ENCODE measurements at regions not wholly inside any gene's neighbourhood (a gene's known extent, or its start where the extent isn't known, plus 50 kb on each side); places are given as distances from the start of the nearest gene placed in this dataset.

DNA sequence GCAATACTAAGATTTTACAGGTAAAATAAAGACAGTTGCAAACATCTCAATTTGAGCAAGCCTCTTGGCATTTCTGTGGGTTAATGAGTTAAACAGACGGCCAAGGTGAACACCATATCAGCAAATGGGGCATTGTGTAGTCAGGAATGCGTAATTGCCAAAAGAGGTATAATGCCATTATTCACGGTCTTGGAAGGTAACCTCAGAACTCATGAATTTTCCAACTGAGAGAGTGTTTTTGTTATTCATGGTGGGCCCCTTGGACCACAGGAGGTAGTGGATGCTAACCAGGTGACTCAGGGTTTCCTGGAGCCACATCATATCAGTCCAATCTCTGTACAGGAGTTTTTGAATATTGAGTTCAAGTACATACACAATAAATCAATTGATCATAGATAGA lies 368.0 kb upstream of the TECRL start:
- no peak overlapping the region for H3K27ac ChIP-seq
- ChIA-PET POLR2A (ENCODE audit: low non-redundant PET) (no interaction called here), CTCF (no interaction called here)
- DNase-seq (ENCODE audit: low spot score) = no peak
- TF ChIP-seq, protein P1, sequence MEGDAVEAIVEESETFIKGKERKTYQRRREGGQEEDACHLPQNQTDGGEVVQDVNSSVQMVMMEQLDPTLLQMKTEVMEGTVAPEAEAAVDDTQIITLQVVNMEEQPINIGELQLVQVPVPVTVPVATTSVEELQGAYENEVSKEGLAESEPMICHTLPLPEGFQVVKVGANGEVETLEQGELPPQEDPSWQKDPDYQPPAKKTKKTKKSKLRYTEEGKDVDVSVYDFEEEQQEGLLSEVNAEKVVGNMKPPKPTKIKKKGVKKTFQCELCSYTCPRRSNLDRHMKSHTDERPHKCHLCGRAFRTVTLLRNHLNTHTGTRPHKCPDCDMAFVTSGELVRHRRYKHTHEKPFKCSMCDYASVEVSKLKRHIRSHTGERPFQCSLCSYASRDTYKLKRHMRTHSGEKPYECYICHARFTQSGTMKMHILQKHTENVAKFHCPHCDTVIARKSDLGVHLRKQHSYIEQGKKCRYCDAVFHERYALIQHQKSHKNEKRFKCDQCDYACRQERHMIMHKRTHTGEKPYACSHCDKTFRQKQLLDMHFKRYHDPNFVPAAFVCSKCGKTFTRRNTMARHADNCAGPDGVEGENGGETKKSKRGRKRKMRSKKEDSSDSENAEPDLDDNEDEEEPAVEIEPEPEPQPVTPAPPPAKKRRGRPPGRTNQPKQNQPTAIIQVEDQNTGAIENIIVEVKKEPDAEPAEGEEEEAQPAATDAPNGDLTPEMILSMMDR (conservative IDR thresholded peaks at IDR 0.05; ENCODE audit: low read depth) = no peak

DNA sequence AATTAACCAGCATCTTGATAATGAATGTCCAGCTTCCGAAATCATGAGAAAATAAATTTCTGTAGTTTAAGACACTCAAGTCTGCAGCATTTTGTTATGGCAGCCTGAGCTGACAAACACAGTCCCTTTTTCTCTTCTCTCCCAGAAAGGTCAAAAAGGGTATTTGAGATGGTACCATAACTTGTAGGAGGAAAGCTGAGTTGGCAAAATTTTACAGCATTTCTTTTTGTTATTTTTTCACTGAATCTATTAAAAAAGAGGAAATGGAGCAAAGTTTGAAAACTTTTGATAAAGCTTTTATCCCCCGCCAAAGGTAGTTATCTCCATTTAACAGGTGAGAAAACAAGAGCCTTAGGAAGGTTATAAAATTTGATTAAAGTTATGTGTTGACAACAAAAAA lies 367.6 kb upstream of the TECRL start:
- ChIA-PET CTCF (no interaction called here), POLR2A (ENCODE audit: low non-redundant PET) (no interaction called here)
- TF ChIP-seq, protein P1 (conservative IDR thresholded peaks at IDR 0.05; ENCODE audit: low read depth) = no peak
- no peak for DNase-seq (ENCODE audit: low spot score)
- H3K27ac ChIP-seq = no peak overlapping the region

DNA sequence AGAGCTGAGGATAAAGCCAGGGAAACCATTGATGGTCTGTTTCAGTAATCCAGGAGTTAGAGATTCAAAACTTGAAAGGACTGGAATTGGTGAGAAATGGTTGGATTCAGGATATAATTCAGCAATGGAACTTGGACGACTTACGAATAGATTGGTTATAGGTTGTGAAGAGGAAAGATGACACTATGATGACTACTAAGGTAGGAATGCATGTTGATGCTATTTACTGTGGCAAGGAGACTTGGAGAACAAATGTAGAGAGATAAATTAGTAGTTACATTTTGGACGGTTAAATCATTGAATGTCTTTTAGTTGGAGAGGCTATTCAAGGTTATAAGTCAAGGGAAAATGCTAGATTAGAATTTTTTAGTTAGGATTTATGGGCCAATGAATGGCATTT lies 365.4 kb upstream of the TECRL start:
- H3K27ac ChIP-seq = no peak overlapping the region
- CTCF ChIA-PET = no interaction called here
- TF ChIP-seq, protein P1 (conservative IDR thresholded peaks at IDR 0.05; ENCODE audit: low read depth) = no peak
- POLR2A ChIA-PET (ENCODE audit: low non-redundant PET) = no interaction called here
- DNase-seq (ENCODE audit: low spot score) = no peak

DNA sequence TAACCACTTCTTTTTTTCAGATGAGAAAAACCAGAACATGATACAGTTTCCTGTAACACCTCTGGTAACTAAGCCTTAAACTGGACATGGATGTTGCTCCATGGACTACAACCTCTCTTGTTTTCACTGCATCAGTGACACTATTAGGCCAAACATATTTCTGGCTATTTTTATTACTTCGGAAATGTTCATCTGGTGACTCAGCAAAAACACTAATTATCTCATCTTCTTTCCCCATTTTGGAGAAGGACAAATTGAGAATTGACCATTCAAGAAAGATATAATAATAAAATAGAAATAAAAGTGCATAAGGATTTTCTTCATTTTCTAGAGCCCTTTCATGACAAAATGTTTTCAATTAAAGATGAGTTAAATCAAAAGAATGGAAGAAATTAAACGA lies 361.9 kb upstream of the TECRL start:
- POLR2A ChIA-PET (ENCODE audit: low non-redundant PET) = no interaction called here
- CTCF ChIA-PET = interaction anchor here (0.7 kb wide), 1 partner anchor 1602 kb away, joined by 3 read pairs; no protein-coding TSS in a partner anchor
- no peak overlapping the region for H3K27ac ChIP-seq
- DNase-seq (ENCODE audit: low spot score) = no peak
- TF ChIP-seq, protein P1 (conservative IDR thresholded peaks at IDR 0.05; ENCODE audit: low read depth) = no peak

DNA sequence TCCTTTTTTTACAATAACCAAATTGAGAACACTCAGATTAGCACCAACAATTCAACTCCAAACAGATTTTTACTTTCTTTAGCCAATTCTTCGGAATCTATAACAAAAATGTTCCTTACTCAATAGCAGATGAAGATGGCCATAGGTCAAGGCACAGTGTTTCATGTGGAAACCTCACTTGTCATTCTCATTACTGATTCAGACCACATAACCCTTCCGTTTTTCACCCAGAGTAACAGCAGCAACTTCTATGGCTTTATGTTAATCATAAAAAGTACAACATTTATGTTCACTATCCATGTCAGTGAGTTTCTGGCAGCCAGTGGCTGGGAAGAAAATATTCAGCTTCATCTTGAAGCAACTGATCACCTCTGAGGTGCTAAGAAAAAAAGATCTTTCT lies 358.3 kb upstream of the TECRL start:
- POLR2A ChIA-PET (ENCODE audit: low non-redundant PET) = no interaction called here
- H3K27ac ChIP-seq = no peak overlapping the region
- TF ChIP-seq, protein P1 (conservative IDR thresholded peaks at IDR 0.05; ENCODE audit: low read depth) = no peak
- no peak for DNase-seq (ENCODE audit: low spot score)
- CTCF ChIA-PET = interaction anchor here (1.0 kb wide), 1 partner anchor 70 kb away, joined by 3 read pairs; no protein-coding TSS in a partner anchor

DNA sequence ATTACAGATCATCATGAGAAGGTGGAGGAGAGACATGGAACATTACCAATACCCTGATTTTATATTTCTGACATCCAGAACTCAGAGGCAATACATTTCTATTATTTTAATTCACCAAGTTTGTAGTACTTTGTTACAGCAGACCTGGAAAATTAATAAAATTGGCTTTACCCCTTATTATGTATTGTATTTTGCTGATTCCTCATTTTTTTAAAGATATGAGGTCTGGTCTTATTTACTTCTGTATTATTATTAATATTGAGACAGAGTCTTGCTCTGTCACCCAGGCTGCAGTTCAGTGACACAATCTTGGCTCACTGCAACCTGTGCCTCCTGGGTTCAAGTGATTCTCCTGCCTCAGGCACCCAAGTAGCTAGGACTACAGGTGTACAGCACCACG lies 357.3 kb upstream of the TECRL start:
- H3K27ac ChIP-seq = no peak overlapping the region
- POLR2A ChIA-PET (ENCODE audit: low non-redundant PET) = no interaction called here
- CTCF ChIA-PET = no interaction called here
- DNase-seq (ENCODE audit: low spot score) = no peak
- TF ChIP-seq, protein P1 (conservative IDR thresholded peaks at IDR 0.05; ENCODE audit: low read depth) = no peak

DNA sequence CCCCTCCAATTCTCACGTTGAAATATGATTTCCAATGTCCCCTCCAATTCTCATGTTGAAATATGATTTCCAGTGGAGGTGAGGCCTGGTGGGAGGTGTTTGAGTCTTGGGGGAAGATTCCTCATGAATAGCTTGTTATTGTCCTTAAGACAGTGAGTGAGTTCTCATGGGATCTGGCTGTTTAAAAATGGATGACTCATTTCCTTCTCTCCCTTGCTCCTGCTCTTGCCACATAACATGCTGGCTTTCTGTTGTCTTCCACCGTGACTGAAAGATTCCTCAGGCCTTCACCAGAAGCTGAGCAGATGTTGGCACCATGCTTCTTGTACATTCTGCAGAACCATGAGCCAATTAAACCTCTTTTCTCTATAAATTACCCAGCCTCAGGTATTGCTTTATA lies 346.8 kb upstream of the TECRL start:
- POLR2A ChIA-PET (ENCODE audit: low non-redundant PET) = no interaction called here
- H3K27ac ChIP-seq = no peak overlapping the region
- TF ChIP-seq, protein P1 (conservative IDR thresholded peaks at IDR 0.05; ENCODE audit: low read depth) = no peak
- CTCF ChIA-PET = no interaction called here
- no peak for DNase-seq (ENCODE audit: low spot score)

Data from RWPE1 (cell line).